ENCODE measurements at regions not wholly inside any gene's neighbourhood (a gene's known extent, or its start where the extent isn't known, plus 50 kb on each side); places are given as distances from the start of the nearest gene placed in this dataset.

DNA sequence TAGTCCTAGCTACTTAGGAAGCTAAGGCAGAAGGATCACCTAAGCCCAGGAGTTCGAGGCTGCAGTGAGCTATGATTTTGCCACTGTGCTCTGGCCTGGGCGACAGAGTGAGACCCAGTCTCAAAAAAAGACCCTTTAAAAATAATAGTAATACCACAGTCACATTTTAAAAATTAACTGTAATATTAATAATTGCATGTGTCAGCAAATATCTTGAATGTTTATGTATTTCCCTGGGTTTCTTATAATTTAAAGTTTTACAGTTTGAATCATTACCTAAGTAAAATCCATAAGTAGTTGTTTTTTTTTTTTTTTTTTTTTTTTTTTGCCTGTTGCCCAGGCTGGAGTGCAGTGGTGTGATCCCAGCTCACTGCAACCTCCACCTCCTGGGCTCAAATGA, 69.2 kb downstream of the LYZL2 start:
- no peaks in the 10 kb centered on the region for H3K36me3 ChIP-seq
- no peaks in the 10 kb centered on the region for H3K4me1 ChIP-seq
- WGBS, 5 donors, result 80 to 99% (median 93%) methylated on average over 2 of the region's 2 CpGs
- H3K9me3 ChIP-seq, result no peaks in the 10 kb centered on the region
- no peak for DNase-seq
- no peak for TF ChIP-seq POLR2AphosphoS5 (IDR thresholded peaks at IDR 0.05)
- TF ChIP-seq EP300 (IDR thresholded peaks at IDR 0.05), result no peak
- no peak for TF ChIP-seq POLR2A (IDR thresholded peaks at IDR 0.05)
- intact Hi-C loops (cut with DNase I; ENCODE audit: low total_unique reads), result no loop called here
- no peak overlapping the region for H3K4me3 ChIP-seq
- H3K27ac ChIP-seq, result no peak overlapping the region
- no peaks in the 10 kb centered on the region for H3K27me3 ChIP-seq

DNA sequence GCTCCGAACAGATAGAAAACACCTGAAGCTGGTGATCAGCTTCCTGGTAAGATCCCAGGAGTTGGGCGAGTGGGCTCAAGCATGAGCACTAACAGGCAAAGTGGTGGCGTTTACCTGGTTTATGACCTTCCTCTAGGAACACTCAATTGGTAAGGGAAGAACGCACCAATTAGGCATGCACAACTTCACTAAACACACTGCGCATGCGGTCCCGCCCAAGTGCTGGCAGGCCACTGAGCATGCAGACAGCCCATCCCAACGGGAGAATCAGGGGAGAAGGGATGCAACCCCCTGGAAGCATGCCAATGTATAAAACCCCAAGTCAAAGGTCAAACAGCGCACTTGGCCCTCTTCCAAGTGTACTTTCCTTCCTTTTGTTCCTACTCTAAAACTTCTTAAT, 70.4 kb downstream of the LYZL2 start:
- Histone ChIP-seq H3K9me3 (no peaks in the 10 kb centered on the region), H3K27me3 (no peaks in the 10 kb centered on the region), H3K4me1 (peaks cover 0 to 3% (median 3%) of the 10 kb centered on the region in 4 donors), H3K36me3 (no peaks in the 10 kb centered on the region), H3K4me3 (no peak overlapping the region), H3K27ac (no peak overlapping the region)
- no peak for DNase-seq
- TF ChIP-seq POLR2A (IDR thresholded peaks at IDR 0.05), result no peak
- TF ChIP-seq POLR2AphosphoS5 (IDR thresholded peaks at IDR 0.05), result no peak
- TF ChIP-seq, protein P1, sequence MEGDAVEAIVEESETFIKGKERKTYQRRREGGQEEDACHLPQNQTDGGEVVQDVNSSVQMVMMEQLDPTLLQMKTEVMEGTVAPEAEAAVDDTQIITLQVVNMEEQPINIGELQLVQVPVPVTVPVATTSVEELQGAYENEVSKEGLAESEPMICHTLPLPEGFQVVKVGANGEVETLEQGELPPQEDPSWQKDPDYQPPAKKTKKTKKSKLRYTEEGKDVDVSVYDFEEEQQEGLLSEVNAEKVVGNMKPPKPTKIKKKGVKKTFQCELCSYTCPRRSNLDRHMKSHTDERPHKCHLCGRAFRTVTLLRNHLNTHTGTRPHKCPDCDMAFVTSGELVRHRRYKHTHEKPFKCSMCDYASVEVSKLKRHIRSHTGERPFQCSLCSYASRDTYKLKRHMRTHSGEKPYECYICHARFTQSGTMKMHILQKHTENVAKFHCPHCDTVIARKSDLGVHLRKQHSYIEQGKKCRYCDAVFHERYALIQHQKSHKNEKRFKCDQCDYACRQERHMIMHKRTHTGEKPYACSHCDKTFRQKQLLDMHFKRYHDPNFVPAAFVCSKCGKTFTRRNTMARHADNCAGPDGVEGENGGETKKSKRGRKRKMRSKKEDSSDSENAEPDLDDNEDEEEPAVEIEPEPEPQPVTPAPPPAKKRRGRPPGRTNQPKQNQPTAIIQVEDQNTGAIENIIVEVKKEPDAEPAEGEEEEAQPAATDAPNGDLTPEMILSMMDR (IDR thresholded peaks at IDR 0.05), result no peak
- no peak for TF ChIP-seq EP300 (IDR thresholded peaks at IDR 0.05)
- 51 to 85% (median 68%) methylated on average over 9 of the region's 9 CpGs for WGBS, 5 donors
- intact Hi-C loops (cut with DNase I; ENCODE audit: low total_unique reads), result no loop called here

DNA sequence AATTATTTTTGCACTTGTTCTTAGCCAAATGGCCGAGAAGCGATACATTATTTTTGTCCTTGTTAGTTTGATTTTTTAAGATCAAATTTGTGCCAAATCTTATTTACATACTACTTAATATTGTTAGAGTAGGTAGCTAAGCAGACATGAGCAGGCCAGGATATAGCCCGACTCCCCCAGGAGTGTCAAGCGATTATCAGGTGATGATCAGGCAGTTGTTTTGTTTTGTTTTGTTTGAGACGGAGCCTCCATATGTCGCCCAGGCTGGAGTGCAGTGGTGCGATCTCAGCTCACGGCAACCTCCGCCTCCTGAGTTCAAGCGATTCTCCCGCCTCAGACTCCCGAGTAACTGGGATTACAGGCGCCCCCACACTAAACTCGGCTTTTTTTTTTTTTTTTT, 71.1 kb downstream of the LYZL2 start:
- no peak for DNase-seq
- Histone ChIP-seq H3K27ac (no peak overlapping the region), H3K27me3 (no peaks in the 10 kb centered on the region), H3K4me1 (peaks cover 0 to 11% (median 8%) of the 10 kb centered on the region in 4 donors), H3K36me3 (no peaks in the 10 kb centered on the region), H3K4me3 (no peak overlapping the region), H3K9me3 (no peaks in the 10 kb centered on the region)
- intact Hi-C loops (cut with DNase I; ENCODE audit: low total_unique reads), result no loop called here
- WGBS, 5 donors, result 81 to 95% (median 86%) methylated on average over 13 to 14 of the region's 14 CpGs
- TF ChIP-seq, protein P1 (IDR thresholded peaks at IDR 0.05), result no peak
- no peak for TF ChIP-seq POLR2A (IDR thresholded peaks at IDR 0.05)
- TF ChIP-seq POLR2AphosphoS5 (IDR thresholded peaks at IDR 0.05), result no peak
- no peak for TF ChIP-seq EP300 (IDR thresholded peaks at IDR 0.05)

DNA sequence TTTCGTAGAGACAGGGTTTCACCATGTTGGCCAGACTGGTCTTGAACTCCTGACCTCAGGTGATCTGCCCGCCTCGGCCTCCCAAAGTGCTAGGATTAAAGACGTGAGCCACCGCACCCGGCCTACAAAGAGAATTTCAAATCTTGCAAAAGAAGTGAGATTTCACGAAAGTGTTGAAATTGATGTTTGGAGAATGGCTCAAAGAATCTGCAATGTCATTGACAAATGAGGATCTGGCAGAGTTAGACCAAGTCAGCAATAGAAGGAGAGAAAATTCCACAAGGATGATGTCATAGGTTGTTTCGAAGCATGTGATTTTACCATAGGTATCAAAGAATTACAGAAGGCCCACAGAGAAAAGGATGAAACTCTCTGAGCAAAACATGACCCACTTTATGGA, 71.7 kb downstream of the LYZL2 start:
- Histone ChIP-seq H3K4me3 (no peak overlapping the region), H3K4me1 (peaks cover 0 to 16% (median 11%) of the 10 kb centered on the region in 4 donors), H3K9me3 (no peaks in the 10 kb centered on the region), H3K27me3 (no peaks in the 10 kb centered on the region), H3K36me3 (no peaks in the 10 kb centered on the region), H3K27ac (peak overlapping the region in 1 of 5 donors; percentile 42)
- WGBS, 5 donors, result 56 to 76% (median 68%) methylated on average over 8 of the region's 8 CpGs
- intact Hi-C loops (cut with DNase I; ENCODE audit: low total_unique reads), result no loop called here
- no peak for TF ChIP-seq POLR2AphosphoS5 (IDR thresholded peaks at IDR 0.05)
- DNase-seq, result no peak

DNA sequence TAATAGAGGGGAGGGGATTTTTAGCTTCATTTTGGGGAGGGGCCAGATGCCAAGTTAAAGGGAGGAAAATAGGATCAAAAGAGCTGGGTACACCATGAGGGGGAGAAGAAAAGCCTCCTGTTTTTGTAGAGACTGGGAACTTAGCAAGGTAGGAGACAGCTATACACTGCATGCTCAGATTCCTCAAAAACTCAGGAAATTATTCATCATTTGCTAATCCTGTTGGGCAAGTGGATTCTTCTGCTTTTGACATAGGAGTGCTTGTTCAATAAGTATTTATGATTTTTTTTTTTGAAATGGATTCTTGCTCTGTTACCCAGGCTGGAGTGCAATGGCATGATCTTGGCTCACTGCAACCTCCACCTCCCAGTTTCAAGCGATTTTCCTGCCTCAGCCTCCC, 73.4 kb downstream of the LYZL2 start:
- intact Hi-C loops (cut with DNase I; ENCODE audit: low total_unique reads), result no loop called here
- Histone ChIP-seq H3K27ac (peak overlapping the region in 2 of 5 donors; percentile 14 to 51), H3K4me1 (peaks cover 0 to 17% (median 11%) of the 10 kb centered on the region in 4 donors), H3K27me3 (no peaks in the 10 kb centered on the region), H3K4me3 (no peak overlapping the region), H3K9me3 (no peaks in the 10 kb centered on the region), H3K36me3 (no peaks in the 10 kb centered on the region)
- DNase-seq, result no peak
- 76 to 87% (median 82%) methylated on average over 1 of the region's 1 CpG for WGBS, 5 donors
- TF ChIP-seq POLR2A (IDR thresholded peaks at IDR 0.05) (no peak), POLR2AphosphoS5 (IDR thresholded peaks at IDR 0.05) (no peak), EP300 (IDR thresholded peaks at IDR 0.05) (no peak)
- TF ChIP-seq, protein P1 (IDR thresholded peaks at IDR 0.05), result no peak

All from stomach (tissue), 8 donors.